ENCODE measurements at regions not wholly inside any gene's neighbourhood (a gene's known extent, or its start where the extent isn't known, plus 50 kb on each side); places are given as distances from the start of the nearest gene placed in this dataset.

- POLR2A ChIA-PET (ENCODE audit: partially characterized antibody) = no interaction called here
- Histone ChIP-seq H2BK5ac (ENCODE audit: low read depth, low read length) (no peak overlapping the region), H4K5ac (ENCODE audit: insufficient read length, low read depth, low read length) (no peak overlapping the region), H2BK12ac (ENCODE audit: low read depth, low read length) (no peak overlapping the region), H2AFZ (ENCODE audit: low read length) (no peak overlapping the region), H3K23me2 (ENCODE audit: low read depth, low read length) (no peaks in the 10 kb centered on the region), H3K4ac (replicated peaks; ENCODE audit: insufficient read length, low read depth, low read length) (no peak overlapping the region), H3K4me3 (ENCODE audit: extremely low read depth in 1 of 4, insufficient read depth in 2 of 4, low read depth in 3 of 4, low read length in 4 of 4) (no peak overlapping the region), H3K4me1 (replicated peaks in 1 of 4; ENCODE audit: control insufficient read depth in 3 of 4, insufficient read depth in 4 of 4, low read length in 3 of 4) (peaks cover 0 to 4% (median 0%) of the 10 kb centered on the region in 4 experiments; a peak in 1 of 7 replicates), H2AK5ac (ENCODE audit: low read depth, low read length) (no peak overlapping the region), H3K14ac (ENCODE audit: insufficient read length) (no peak overlapping the region), H4K20me1 (replicated peaks in 1 of 2; ENCODE audit: control insufficient read depth in 1 of 2, insufficient read depth in 2 of 2, low read length in 2 of 2) (no peaks in the 10 kb centered on the region), H3K36me3 (ENCODE audit: control insufficient read depth in 2 of 4, insufficient read depth in 4 of 4, low read length in 3 of 4) (no peaks in the 10 kb centered on the region), H2BK20ac (ENCODE audit: low read length) (no peak overlapping the region), H3K79me1 (ENCODE audit: low read depth, low read length) (no peaks in the 10 kb centered on the region), H3K56ac (replicated peaks; ENCODE audit: insufficient read length, low read depth, low read length) (no peak overlapping the region), H2BK15ac (ENCODE audit: low read length) (no peak overlapping the region), H3K18ac (ENCODE audit: extremely low read depth, low read length) (no peak overlapping the region), H3K23ac (ENCODE audit: insufficient read length) (no peak overlapping the region), H3K79me2 (ENCODE audit: control insufficient read depth in 1 of 2, insufficient read depth in 2 of 2, low read length in 2 of 2) (no peaks in the 10 kb centered on the region), H4K8ac (ENCODE audit: extremely low read depth, insufficient read depth, low read length) (no peak overlapping the region), H3K9me3 (ENCODE audit: insufficient read depth in 2 of 2, low read depth in 1 of 2, low read length in 1 of 2) (no peaks in the 10 kb centered on the region), H3K4me2 (ENCODE audit: insufficient read depth in 1 of 2, low read depth in 2 of 2, low read length in 2 of 2) (no peak overlapping the region), H3K27ac (ENCODE audit: low read depth, low read length) (no peak overlapping the region), H3K9ac (replicated peaks in 1 of 4; ENCODE audit: extremely low read depth in 1 of 4, low read depth in 3 of 4, low read length in 3 of 4) (no peak overlapping the region), H4K91ac (replicated peaks; ENCODE audit: insufficient read length, low read length) (no peak overlapping the region), H3K27me3 (replicated peaks in 1 of 4; ENCODE audit: control insufficient read depth in 3 of 4, extremely low read depth in 1 of 4, insufficient read depth in 3 of 4, low read length in 3 of 4) (no peaks in the 10 kb centered on the region), H2BK120ac (replicated peaks; ENCODE audit: low read depth, low read length) (no peak overlapping the region)
- FAIRE-seq (no peak), DNase-seq (ENCODE audit: low read depth in 1 of 2, low spot score in 2 of 2) (no peak)
- WGBS, 2 experiments (ENCODE audit: extremely low coverage in 1 of 2, insufficient coverage in 1 of 2, insufficient read length in 1 of 2, insufficient replicate concordance in 2 of 2, low coverage in 1 of 2, low lambda C conversion rate in 2 of 2, missing lambda C conversion rate in 1 of 2) = 83% methylated on average over 2 of the region's 2 CpGs; no CpG with 5 or more reads in 1 of the 2 experiments
- CTCF ChIA-PET (ENCODE audit: partially characterized antibody) = interaction anchor here (0.8 kb wide), 1 partner anchor 105 kb away, joined by 3 read pairs; no protein-coding TSS in a partner anchor
- TF ChIP-seq, protein P1, sequence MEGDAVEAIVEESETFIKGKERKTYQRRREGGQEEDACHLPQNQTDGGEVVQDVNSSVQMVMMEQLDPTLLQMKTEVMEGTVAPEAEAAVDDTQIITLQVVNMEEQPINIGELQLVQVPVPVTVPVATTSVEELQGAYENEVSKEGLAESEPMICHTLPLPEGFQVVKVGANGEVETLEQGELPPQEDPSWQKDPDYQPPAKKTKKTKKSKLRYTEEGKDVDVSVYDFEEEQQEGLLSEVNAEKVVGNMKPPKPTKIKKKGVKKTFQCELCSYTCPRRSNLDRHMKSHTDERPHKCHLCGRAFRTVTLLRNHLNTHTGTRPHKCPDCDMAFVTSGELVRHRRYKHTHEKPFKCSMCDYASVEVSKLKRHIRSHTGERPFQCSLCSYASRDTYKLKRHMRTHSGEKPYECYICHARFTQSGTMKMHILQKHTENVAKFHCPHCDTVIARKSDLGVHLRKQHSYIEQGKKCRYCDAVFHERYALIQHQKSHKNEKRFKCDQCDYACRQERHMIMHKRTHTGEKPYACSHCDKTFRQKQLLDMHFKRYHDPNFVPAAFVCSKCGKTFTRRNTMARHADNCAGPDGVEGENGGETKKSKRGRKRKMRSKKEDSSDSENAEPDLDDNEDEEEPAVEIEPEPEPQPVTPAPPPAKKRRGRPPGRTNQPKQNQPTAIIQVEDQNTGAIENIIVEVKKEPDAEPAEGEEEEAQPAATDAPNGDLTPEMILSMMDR (IDR thresholded peaks at IDR 0.05; ENCODE audit: control extremely low read depth in 1 of 3, insufficient read depth in 1 of 3, low read depth in 1 of 3, low read length in 3 of 3) = no peak
- TF ChIP-seq CHD2 (IDR thresholded peaks at IDR 0.05; ENCODE audit: low read length) (no peak), TBP (IDR thresholded peaks at IDR 0.05; ENCODE audit: low read depth, low read length) (no peak), SIN3A (conservative IDR thresholded peaks at IDR 0.05 in 1 of 2, IDR thresholded peaks at IDR 0.05 in 1 of 2; ENCODE audit: low read depth in 1 of 2, low read length in 2 of 2) (no peak), SAP30 (IDR thresholded peaks at IDR 0.05; ENCODE audit: insufficient read depth, insufficient replicate concordance, low read length) (no peak), YY1 (IDR thresholded peaks at IDR 0.05; ENCODE audit: low read depth, low read length) (no peak), BCL11A (IDR thresholded peaks at IDR 0.05; ENCODE audit: low read depth in 2 of 2, low read length in 2 of 2) (no peak), CBX5 (IDR thresholded peaks at IDR 0.05; ENCODE audit: low read depth, low read length) (no peak), TAF7 (optimal IDR thresholded peaks at IDR 0.05; ENCODE audit: borderline replicate concordance, low read depth, low read length) (no peak), MAFK (IDR thresholded peaks at IDR 0.05; ENCODE audit: low read depth, low read length) (no peak), GTF2F1 (IDR thresholded peaks at IDR 0.05; ENCODE audit: borderline replicate concordance, low read depth, low read length) (no peak)
- TF ChIP-seq, protein P2, sequence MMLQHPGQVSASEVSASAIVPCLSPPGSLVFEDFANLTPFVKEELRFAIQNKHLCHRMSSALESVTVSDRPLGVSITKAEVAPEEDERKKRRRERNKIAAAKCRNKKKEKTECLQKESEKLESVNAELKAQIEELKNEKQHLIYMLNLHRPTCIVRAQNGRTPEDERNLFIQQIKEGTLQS (IDR thresholded peaks at IDR 0.05; ENCODE audit: insufficient read depth, low read depth, low read length) = no peak
Observed at GRCh38 chr6:134535831-134536230, 217.9 kb upstream of the SGK1 start.
